ENCODE measurements at regions not wholly inside any gene's neighbourhood (a gene's known extent, or its start where the extent isn't known, plus 50 kb on each side); places are given as distances from the start of the nearest gene placed in this dataset.

GRCh38 chr16:55938126-55938525 lies 63.0 kb upstream of the CES5A start:
- no peak for DNase-seq

GRCh38 chr16:55933038-55933437 lies 57.9 kb upstream of the CES5A start:
- DNase-seq = no peak

DNA sequence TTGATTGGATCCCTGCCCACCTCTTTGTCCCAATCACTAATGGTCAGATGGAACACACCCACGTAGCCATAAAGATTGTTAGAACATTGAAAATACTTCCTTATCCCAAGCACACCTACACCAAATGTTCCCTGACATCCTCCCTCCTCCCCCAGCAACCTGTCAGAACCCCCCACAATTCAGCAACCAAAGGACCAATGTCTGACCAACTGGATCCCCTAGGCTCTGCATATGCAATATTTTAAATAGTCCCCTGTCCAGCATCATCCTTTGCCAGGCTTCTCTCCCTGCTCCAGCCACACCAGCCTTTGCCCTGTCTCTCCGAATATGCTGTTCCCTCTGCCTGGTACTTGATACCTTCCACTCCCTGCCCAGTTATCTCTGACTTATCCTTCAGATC lies 54.9 kb upstream of the CES5A start:
- DNase-seq = no peak

GRCh38 chr16:55929181-55929580 lies 54.0 kb upstream of the CES5A start:
- DNase-seq = no peak

DNA sequence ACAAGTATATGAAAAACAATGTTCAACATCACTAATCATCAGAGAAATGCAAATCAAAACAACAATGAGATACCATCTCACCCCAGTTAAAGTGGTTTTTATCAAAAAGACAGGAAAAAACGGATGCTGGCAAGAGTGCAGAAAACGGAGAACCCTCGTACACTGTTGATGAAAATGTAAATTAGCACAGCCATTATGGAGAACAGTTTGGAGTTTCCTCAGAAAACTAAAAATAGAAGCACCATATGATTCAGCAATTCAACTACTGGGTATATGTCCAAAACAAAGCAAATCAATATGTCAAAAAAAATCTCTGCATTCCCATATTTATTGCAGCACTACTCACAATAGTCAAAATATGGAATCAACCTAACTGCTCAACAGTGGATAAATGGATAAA lies 50.1 kb upstream of the CES5A start:
- DNase-seq = no peak
